IMR-90 (cell line): ENCODE measurements at regions not wholly inside any gene's neighbourhood (a gene's known extent, or its start where the extent isn't known, plus 50 kb on each side); places are given as distances from the start of the nearest gene placed in this dataset.

Experiments used
- ATAC-seq: fragments of 200-7000 bp; cut with Tn5 transposase; 2 replicates; pipeline ENCODE4 v1.9.1; 2020; ENCODE audit warnings: low read depth, mild to moderate bottlenecking, moderate library complexity
- BruUV-seq: library from RNA; stranded (reverse); fragments of 400-500 nt; replicated peaks from 2 replicates; lab custom pipeline; 2021; lab: Mats Ljungman, UMichigan
- CTCF ChIA-PET: fragments of 300-600 bp; formaldehyde crosslinking; extraction: SDS; loops from one replicate; lab custom pipeline; 2021; ENCODE audit warnings: antibody characterized with exemption; lab: Yijun Ruan, JAX
- POLR2A ChIA-PET: fragments of 300-600 bp; sonication (Branson Sonifier 250); formaldehyde crosslinking; loops from one replicate; lab custom pipeline; 2022; ENCODE audit warnings: antibody characterized with exemption; ENCODE audit not compliant: unreplicated experiment; lab: Charles Lee
- DNase-seq: peaks from one replicate; pipeline ENCODE4 v3.0.0; 2013
- H2AFZ ChIP-seq: replicated peaks from 2 replicates; pipeline ENCODE3; 2013; ENCODE audit warnings: low read length, mild to moderate bottlenecking; ENCODE audit not compliant: poor library complexity
- H2AK5ac ChIP-seq: 2 replicates; pipeline ENCODE4 v1.6.1; 2013; ENCODE audit warnings: low read depth, low read length, inconsistent platforms
- H2AK9ac ChIP-seq: replicated peaks from 2 replicates; pipeline ENCODE3; 2013; ENCODE audit warnings: mild to moderate bottlenecking, low read depth, low read length, moderate library complexity; ENCODE audit not compliant: poor library complexity
- H2BK120ac ChIP-seq: 2 replicates; pipeline ENCODE4 v1.6.1; 2013; ENCODE audit warnings: low read depth, low read length, inconsistent platforms
- H2BK15ac ChIP-seq: 3 replicates; pipeline ENCODE4 v1.6.1; 2013; ENCODE audit warnings: low read depth, low read length, inconsistent platforms
- H2BK20ac ChIP-seq: 2 replicates; pipeline ENCODE4 v1.6.1; 2013; ENCODE audit warnings: low read depth, mild to moderate bottlenecking, inconsistent platforms, low read length, moderate library complexity
- H2BK5ac ChIP-seq: 2 replicates; pipeline ENCODE4 v1.6.1; 2013; ENCODE audit warnings: mild to moderate bottlenecking, low read depth, low read length, inconsistent platforms; ENCODE audit not compliant: poor library complexity, severe bottlenecking
- H3K14ac ChIP-seq: replicated peaks from 2 replicates; pipeline ENCODE4 v1.6.1; 2013; ENCODE audit warnings: low read depth, low read length, inconsistent platforms
- H3K18ac ChIP-seq: 2 replicates; pipeline ENCODE4 v1.6.1; 2013; ENCODE audit warnings: low read depth, low read length, control low read depth
- H3K23ac ChIP-seq: 2 replicates; pipeline ENCODE4 v1.6.1; 2013; ENCODE audit warnings: low read depth, low read length, inconsistent platforms
- H3K27ac ChIP-seq: 2 replicates; pipeline ENCODE4 v1.5.1; 2013; ENCODE audit warnings: mild to moderate bottlenecking, control low read depth, low read length; ENCODE audit not compliant: insufficient read depth
- H3K27me3 ChIP-seq: 2 replicates; pipeline ENCODE4 v1.6.1; 2013; ENCODE audit warnings: low read length; ENCODE audit not compliant: control insufficient read depth, insufficient read depth
- H3K36me3 ChIP-seq: 2 replicates; pipeline ENCODE4 v1.6.1; 2013; ENCODE audit warnings: low read length, mixed read lengths; ENCODE audit not compliant: control insufficient read depth, insufficient read depth
- H3K4ac ChIP-seq: 2 replicates; pipeline ENCODE4 v1.6.1; 2013; ENCODE audit warnings: low read depth, low read length, inconsistent platforms
- H3K4me1 ChIP-seq: 2 replicates; pipeline ENCODE4 v1.6.1; 2013; ENCODE audit warnings: low read length, mixed read lengths; ENCODE audit not compliant: control insufficient read depth, insufficient read depth
- H3K4me2 ChIP-seq: 2 replicates; pipeline ENCODE4 v1.6.1; 2013; ENCODE audit warnings: low read depth, mild to moderate bottlenecking, control low read depth, low read length, moderate library complexity
- H3K4me3 ChIP-seq: 2 replicates; pipeline ENCODE4 v1.5.1; 2013; ENCODE audit warnings: low read depth, mild to moderate bottlenecking, control low read depth, low read length, moderate library complexity; ENCODE audit not compliant: insufficient read depth
- H3K56ac ChIP-seq: 2 replicates; pipeline ENCODE4 v1.6.1; 2013; ENCODE audit warnings: low read length, inconsistent platforms; ENCODE audit not compliant: insufficient read depth; ENCODE audit errors: extremely low read depth
- H3K79me1 ChIP-seq, 2 experiments: 2 replicates each; pipeline ENCODE4 v1.6.1; 2013; ENCODE audit warnings: low read length in 2 of 2, inconsistent platforms in 1 of 2, low read depth in 1 of 2
- H3K9ac ChIP-seq: 2 replicates; pipeline ENCODE4 v1.6.1; 2013; ENCODE audit warnings: low read depth, low read length, control low read depth
- H3K9me1 ChIP-seq: 2 replicates; pipeline ENCODE4 v1.6.1; 2013; ENCODE audit warnings: low read length, inconsistent platforms; ENCODE audit not compliant: insufficient read depth
- H3K9me3 ChIP-seq: 2 replicates; pipeline ENCODE4 v1.6.1; 2013; ENCODE audit warnings: low read length; ENCODE audit not compliant: control insufficient read depth, insufficient read depth
- H4K20me1 ChIP-seq: 2 replicates; pipeline ENCODE4 v1.6.1; 2013; ENCODE audit warnings: low read length, inconsistent platforms; ENCODE audit not compliant: insufficient read depth
- H4K5ac ChIP-seq: 2 replicates; pipeline ENCODE4 v1.6.1; 2013; ENCODE audit warnings: mild to moderate bottlenecking, low read depth, low read length, control low read depth
- H4K8ac ChIP-seq, 2 experiments: 2 replicates each; pipeline ENCODE4 v1.6.1; 2013; ENCODE audit warnings: low read depth in 2 of 2, low read length in 2 of 2, control low read depth in 1 of 2, inconsistent platforms in 1 of 2
- H4K91ac ChIP-seq: 2 replicates; pipeline ENCODE4 v1.6.1; 2013; ENCODE audit warnings: low read depth, low read length, inconsistent platforms; ENCODE audit not compliant: insufficient read depth
- BHLHE40 ChIP-seq: fragments of 150-350 bp; IDR thresholded peaks from 2 replicates; pipeline ENCODE4 v1.6.1; 2016; ENCODE audit warnings: mild to moderate bottlenecking, low read depth, low read length
- USF2 ChIP-seq: fragments of 150-350 bp; IDR thresholded peaks from 2 replicates; pipeline ENCODE4 v1.6.1; 2017; ENCODE audit warnings: mild to moderate bottlenecking, antibody characterized with exemption, low read length, low read depth
- WGBS, 2 experiments: methylation state at CpG; one replicate each; pipeline versions ENCODE4 v1.1.5 to v1.1.7; 2013; ENCODE audit warnings: missing lambda C conversion rate in 2 of 2; ENCODE audit not compliant: insufficient read length in 1 of 2; ENCODE audit errors: extremely low coverage in 2 of 2; 5-methylcytosine and 5-hydroxymethylcytosine counted together
- dilution Hi-C: fragments of 300-500 bp; cut with HindIII; formaldehyde crosslinking; loops from one replicate; pipeline ENCODE4 v1.14.3; 2018; ENCODE audit warnings: low sequenced_read_pairs; ENCODE audit not compliant: unreplicated experiment
- in situ Hi-C: fragments of 300-500 bp; cut with MboI; formaldehyde crosslinking; loops from 3 replicates; pipeline ENCODE4 v1.14.3; 2019; ENCODE audit warnings: low sequenced_read_pairs, inconsistent platforms, mixed read lengths
- intact Hi-C: fragments of 100-400 bp; cut with micrococcal nuclease; formaldehyde crosslinking; loops from 2 replicates; pipeline ENCODE4 v1.10.0; 2022

DNA sequence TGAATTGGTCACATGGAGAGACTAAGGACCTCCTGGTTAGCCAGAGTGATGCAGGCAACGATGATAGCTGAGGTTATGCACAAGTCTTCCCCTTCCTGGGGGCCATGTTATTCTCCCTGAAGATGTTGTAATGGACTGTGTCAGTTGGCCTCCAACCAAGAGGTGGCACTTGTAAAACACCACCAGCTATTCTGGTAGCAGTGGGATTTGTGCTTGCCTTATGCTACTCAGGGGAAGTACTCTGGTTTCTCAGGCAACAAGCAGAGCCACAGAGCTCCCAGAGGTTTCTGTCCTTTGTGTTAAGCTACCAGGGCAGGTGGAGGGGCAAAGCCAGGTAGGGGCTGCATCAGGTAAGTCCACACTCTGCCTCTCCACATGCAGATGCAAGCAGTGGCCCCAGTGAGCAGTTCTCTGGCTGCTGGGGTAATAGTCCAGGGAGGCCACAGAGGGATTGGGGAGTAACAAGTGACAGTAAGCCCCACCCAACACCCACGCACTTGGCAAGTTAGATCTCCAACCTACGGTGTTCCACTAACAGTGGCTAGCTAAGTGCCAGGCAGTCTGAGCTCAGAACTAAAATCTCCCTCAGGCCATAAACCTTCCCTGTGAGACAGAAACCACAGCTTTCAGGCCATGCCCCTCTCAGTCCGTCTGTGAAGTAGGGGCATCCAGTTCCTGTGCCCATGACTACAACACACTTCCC lies 99.7 kb downstream of the RND3 start:
- dilution Hi-C loops (no loop called here), in situ Hi-C loops (no loop called here), intact Hi-C loops (no loop called here)
- H2BK120ac ChIP-seq: no peak overlapping the region
- H3K23ac ChIP-seq: no peak overlapping the region
- no peak overlapping the region for H3K9ac ChIP-seq
- ATAC-seq: no peak
- no peaks in the 10 kb centered on the region; the same call in 1 of the 2 replicates for H3K9me3 ChIP-seq
- H4K8ac ChIP-seq: no peak overlapping the region
- no peak overlapping the region for H2BK15ac ChIP-seq
- H3K36me3 ChIP-seq: no peaks in the 10 kb centered on the region
- no peaks in the 10 kb centered on the region for H4K20me1 ChIP-seq
- H2AK9ac ChIP-seq: no peak overlapping the region
- WGBS, 2 experiments: 60% methylated on average over 1 of the region's 4 CpGs; no CpG with 5 or more reads in 1 of the 2 experiments
- H3K4ac ChIP-seq: no peak overlapping the region
- H2AK5ac ChIP-seq: no peak overlapping the region
- no peak overlapping the region for H4K91ac ChIP-seq
- peak overlapping the region; percentile 38 for H2AFZ ChIP-seq
- H3K4me3 ChIP-seq: no peak overlapping the region
- H3K9me1 ChIP-seq: no peaks in the 10 kb centered on the region
- TF ChIP-seq BHLHE40 (no peak), USF2 (peak; percentile 16; the same call in 1 of the 2 replicates)
- no peak overlapping the region for H3K27ac ChIP-seq
- no peaks in the 10 kb centered on the region for H3K79me1 ChIP-seq
- no peak overlapping the region for H3K4me2 ChIP-seq
- peak; percentile 26 for DNase-seq
- CTCF ChIA-PET: no interaction called here
- H3K18ac ChIP-seq: no peak overlapping the region
- no peak overlapping the region for H3K56ac ChIP-seq
- POLR2A ChIA-PET: interaction anchor here (0.7 kb wide), 1 partner anchor 72 kb away, joined by 3 read pairs; no protein-coding TSS in a partner anchor
- no TSS peak for BruUV-seq
- peaks cover 2% of the 10 kb centered on the region; the same call in 1 of the 2 replicates for H3K4me1 ChIP-seq
- H3K27me3 ChIP-seq: no peaks in the 10 kb centered on the region
- no peak overlapping the region for H2BK20ac ChIP-seq
- H4K5ac ChIP-seq: no peak overlapping the region
- no peak overlapping the region for H2BK5ac ChIP-seq
- no peak overlapping the region; the same call in 1 of the 2 replicates for H3K14ac ChIP-seq
